SU-DHL-6 (cell line): ENCODE measurements at regions not wholly inside any gene's neighbourhood (a gene's known extent, or its start where the extent isn't known, plus 50 kb on each side); places are given as distances from the start of the nearest gene placed in this dataset.
"Not testable (repeated sequence)": the region's sequence is repeated elsewhere in the genome, so short reads cannot be mapped to it uniquely, and the experiment has no call there.

Source experiments
- H2AFZ ChIP-seq: fragments of 200-600 bp; sonication (generic); 2 replicates; pipeline ENCODE4 v1.6.1; 2014; ENCODE audit warnings: low read depth, mild to moderate bottlenecking, moderate library complexity, mixed read lengths, antibody characterized with exemption, low read length; ENCODE audit not compliant: severe bottlenecking
- H3F3A ChIP-seq: fragments of 200-600 bp; shearing (Covaris generic); 2 replicates; pipeline ENCODE4 v1.6.0; 2016; ENCODE audit warnings: antibody characterized with exemption, mild to moderate bottlenecking; ENCODE audit not compliant: insufficient read depth
- H3K27ac ChIP-seq: fragments of 200-600 bp; sonication (generic); 2 replicates; pipeline ENCODE4 v1.5.1; 2016; ENCODE audit warnings: low read depth, mild to moderate bottlenecking, low read length, moderate library complexity, mixed read lengths
- H3K27me3 ChIP-seq: fragments of 200-600 bp; sonication (generic), shearing (Covaris generic); 2 replicates; pipeline ENCODE4 v1.6.0; 2014; ENCODE audit warnings: mild to moderate bottlenecking, low read length
- H3K36me3 ChIP-seq: fragments of 200-600 bp; sonication (generic); 2 replicates; pipeline ENCODE4 v1.6.1; 2014; ENCODE audit warnings: mild to moderate bottlenecking, low read length, mixed read lengths
- H3K4me2 ChIP-seq: fragments of 300-600, 200-600 bp; shearing (Covaris generic), sonication (generic); 2 replicates; pipeline ENCODE4 v1.6.0; 2014; ENCODE audit warnings: low read length, low read depth, mild to moderate bottlenecking; ENCODE audit not compliant: poor library complexity, severe bottlenecking
- H3K4me3 ChIP-seq: fragments of 200-600 bp; sonication (generic); 2 replicates; pipeline ENCODE4 v1.5.1; 2014; ENCODE audit warnings: antibody characterized with exemption, low read length, mild to moderate bottlenecking, mixed read lengths; ENCODE audit not compliant: insufficient read depth, poor library complexity, severe bottlenecking
- H3K79me2 ChIP-seq: fragments of 200-600 bp; sonication (generic); 2 replicates; pipeline ENCODE4 v1.6.1; 2014; ENCODE audit warnings: mild to moderate bottlenecking, low read length, moderate library complexity; ENCODE audit not compliant: insufficient read depth
- H3K9ac ChIP-seq: fragments of 200-600 bp; sonication (generic); 2 replicates; pipeline ENCODE4 v1.7.0; 2014; ENCODE audit warnings: mild to moderate bottlenecking, low read length
- H3K9me2 ChIP-seq: fragments of 200-600 bp; sonication (generic); replicated peaks from 2 replicates; pipeline ENCODE4 v1.6.1; 2014; ENCODE audit warnings: low read length; ENCODE audit not compliant: insufficient read depth
- H3K9me3 ChIP-seq: fragments of 200-600 bp; sonication (generic); 2 replicates; pipeline ENCODE4 v1.6.1; 2014; ENCODE audit warnings: low read length, mixed read lengths; ENCODE audit not compliant: insufficient read depth
- H4K20me1 ChIP-seq: fragments of 200-600 bp; sonication (generic); 2 replicates; pipeline ENCODE4 v1.6.1; 2014; ENCODE audit warnings: low read depth, mild to moderate bottlenecking, antibody characterized with exemption, low read length, moderate library complexity, mixed read lengths
- CTCF ChIP-seq: fragments of 200-600 bp; sonication (generic); IDR thresholded peaks from one replicate; pipeline ENCODE4 v1.5.1; 2017; ENCODE audit warnings: antibody characterized with exemption, mild to moderate bottlenecking, low read length, moderate library complexity; ENCODE audit not compliant: insufficient read depth, poor library complexity, severe bottlenecking
- EZH2phosphoT487 ChIP-seq: fragments of 200-600 bp; sonication (generic), shearing (Covaris generic); conservative IDR thresholded peaks from 2 replicates; pipeline ENCODE4 v1.6.1; 2018; ENCODE audit warnings: mild to moderate bottlenecking, antibody characterized with exemption, low read length, moderate library complexity, mixed read lengths

GRCh38 chr20:30630761-30631160 lies 626.7 kb upstream of the DEFB115 start:
- Histone ChIP-seq H4K20me1 (no peaks in the 10 kb centered on the region), H3K36me3 (no peaks in the 10 kb centered on the region), H3F3A (no peaks in the 10 kb centered on the region), H3K4me2 (no peak overlapping the region), H2AFZ (no peak overlapping the region), H3K27me3 (no peaks in the 10 kb centered on the region), H3K9ac (no peak overlapping the region), H3K4me3 (no peak overlapping the region), H3K27ac (no peak overlapping the region), H3K9me3 (no peaks in the 10 kb centered on the region), H3K9me2 (no peaks in the 10 kb centered on the region), H3K79me2 (no peaks in the 10 kb centered on the region)
- TF ChIP-seq CTCF (no peak), EZH2phosphoT487 (no peak)

- not testable (repeated sequence) for H4K20me1 ChIP-seq, H3K79me2 ChIP-seq, H3K9me2 ChIP-seq, H3K4me3 ChIP-seq, H3K9me3 ChIP-seq, H3K27ac ChIP-seq, H3K27me3 ChIP-seq, H3K36me3 ChIP-seq, H3F3A ChIP-seq, H2AFZ ChIP-seq, H3K9ac ChIP-seq, H3K4me2 ChIP-seq
Measured at GRCh38 chr20:30631261-30631789, 626.1 kb upstream of the DEFB115 start.

GRCh38 chr20:30632773-30633172 lies 624.7 kb upstream of the DEFB115 start:
- not testable (repeated sequence) for H3K27ac ChIP-seq, H3K4me2 ChIP-seq, H4K20me1 ChIP-seq, H3K27me3 ChIP-seq, H2AFZ ChIP-seq, H3K9me3 ChIP-seq, H3K79me2 ChIP-seq, H3K36me3 ChIP-seq, H3F3A ChIP-seq, H3K9me2 ChIP-seq, H3K9ac ChIP-seq, H3K4me3 ChIP-seq

GRCh38 chr20:30641522-30641921 lies 615.9 kb upstream of the DEFB115 start:
- H3K4me2 ChIP-seq, H2AFZ ChIP-seq, H4K20me1 ChIP-seq, H3K27ac ChIP-seq, H3K27me3 ChIP-seq, H3K4me3 ChIP-seq, H3K36me3 ChIP-seq, H3F3A ChIP-seq, H3K9me3 ChIP-seq, H3K9ac ChIP-seq, H3K9me2 ChIP-seq, H3K79me2 ChIP-seq: not testable (repeated sequence)

GRCh38 chr20:30660982-30661381 lies 596.5 kb upstream of the DEFB115 start:
- H3K9ac ChIP-seq, H3K36me3 ChIP-seq, H3K27ac ChIP-seq, H3K27me3 ChIP-seq, H3K79me2 ChIP-seq, H3K4me3 ChIP-seq, H3K9me3 ChIP-seq, H3K4me2 ChIP-seq, H2AFZ ChIP-seq, H4K20me1 ChIP-seq, H3F3A ChIP-seq, H3K9me2 ChIP-seq: not testable (repeated sequence)

- not testable (repeated sequence) for H3K27me3 ChIP-seq, H3K4me3 ChIP-seq, H3K36me3 ChIP-seq, H3K9me3 ChIP-seq, H3K4me2 ChIP-seq, H3K9ac ChIP-seq, H3K27ac ChIP-seq, H3K79me2 ChIP-seq, H3F3A ChIP-seq, H4K20me1 ChIP-seq, H3K9me2 ChIP-seq, H2AFZ ChIP-seq
Measured at GRCh38 chr20:30668418-30668817, 589.0 kb upstream of the DEFB115 start.

- H3K79me2 ChIP-seq, H3K9me2 ChIP-seq, H3K9me3 ChIP-seq, H3K27ac ChIP-seq, H2AFZ ChIP-seq, H3K4me2 ChIP-seq, H3K36me3 ChIP-seq, H3K9ac ChIP-seq, H4K20me1 ChIP-seq, H3K4me3 ChIP-seq, H3F3A ChIP-seq, H3K27me3 ChIP-seq: not testable (repeated sequence)
Measured at GRCh38 chr20:30669330-30670029, 588.0 kb upstream of the DEFB115 start.
